GM12878 (cell line): ENCODE measurements at regions not wholly inside any gene's neighbourhood (a gene's known extent, or its start where the extent isn't known, plus 50 kb on each side); places are given as distances from the start of the nearest gene placed in this dataset.

Source experiments
- ZNF274 ChIP-seq: IDR thresholded peaks from one replicate; pipeline ENCODE4 v1.8.0; 2011; ENCODE audit not compliant: insufficient read length, insufficient read depth
- TF ChIP-seq, protein P1 (sequence below): fragments of 450-650 bp; IDR thresholded peaks from 2 replicates; pipeline ENCODE4 v1.6.1; 2014; ENCODE audit warnings: mild to moderate bottlenecking

DNA sequence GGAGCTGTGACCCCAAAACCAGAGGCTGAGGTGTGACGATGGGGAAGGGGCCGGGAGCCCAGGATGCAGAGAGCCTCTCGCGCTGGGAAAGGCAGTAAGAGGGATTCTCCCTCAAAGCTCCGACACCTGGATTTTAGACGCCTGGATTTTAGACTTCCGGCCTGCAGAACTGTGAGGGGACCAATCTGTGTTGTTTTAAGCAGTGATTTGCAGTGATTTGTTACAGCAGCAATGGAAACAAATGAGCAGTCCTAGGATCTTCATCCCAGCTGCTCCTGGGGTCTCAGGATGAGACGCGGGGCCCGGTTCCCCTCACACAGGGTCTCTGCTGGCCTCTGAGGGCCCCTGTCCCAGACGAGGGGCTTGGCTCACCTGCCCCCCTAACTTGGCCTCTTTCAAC, 365.5 kb downstream of the THBS2 start:
- TF ChIP-seq ZNF274 = no peak
- TF ChIP-seq, protein P1, sequence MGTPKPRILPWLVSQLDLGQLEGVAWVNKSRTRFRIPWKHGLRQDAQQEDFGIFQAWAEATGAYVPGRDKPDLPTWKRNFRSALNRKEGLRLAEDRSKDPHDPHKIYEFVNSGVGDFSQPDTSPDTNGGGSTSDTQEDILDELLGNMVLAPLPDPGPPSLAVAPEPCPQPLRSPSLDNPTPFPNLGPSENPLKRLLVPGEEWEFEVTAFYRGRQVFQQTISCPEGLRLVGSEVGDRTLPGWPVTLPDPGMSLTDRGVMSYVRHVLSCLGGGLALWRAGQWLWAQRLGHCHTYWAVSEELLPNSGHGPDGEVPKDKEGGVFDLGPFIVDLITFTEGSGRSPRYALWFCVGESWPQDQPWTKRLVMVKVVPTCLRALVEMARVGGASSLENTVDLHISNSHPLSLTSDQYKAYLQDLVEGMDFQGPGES = no peak
